ENCODE measurements at regions not wholly inside any gene's neighbourhood (a gene's known extent, or its start where the extent isn't known, plus 50 kb on each side); places are given as distances from the start of the nearest gene placed in this dataset.
"Not testable (repeated sequence)": the region's sequence is repeated elsewhere in the genome, so short reads cannot be mapped to it uniquely, and the experiment has no call there.

DNA sequence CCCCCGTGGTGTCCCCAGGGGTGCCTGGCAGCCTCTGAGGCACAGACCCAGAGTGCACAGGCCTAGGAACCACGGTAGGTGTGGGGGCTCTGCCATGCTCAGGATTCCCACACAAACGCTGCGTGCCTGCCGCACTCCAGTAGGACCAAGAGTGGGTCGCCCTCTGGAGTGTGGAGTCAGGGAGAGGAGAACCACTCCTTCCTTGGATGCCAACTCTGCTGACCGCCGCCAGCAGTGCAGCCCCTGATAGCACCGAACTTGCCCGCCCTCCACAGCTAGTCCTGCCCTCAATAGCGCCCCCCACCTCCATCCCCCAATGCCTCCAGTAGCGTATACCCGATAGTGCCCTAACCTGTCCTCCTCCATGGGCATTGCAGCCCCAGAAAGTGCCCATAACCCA is 402.0 kb downstream of the ZNF33B start:
- TF ChIP-seq, protein P1, sequence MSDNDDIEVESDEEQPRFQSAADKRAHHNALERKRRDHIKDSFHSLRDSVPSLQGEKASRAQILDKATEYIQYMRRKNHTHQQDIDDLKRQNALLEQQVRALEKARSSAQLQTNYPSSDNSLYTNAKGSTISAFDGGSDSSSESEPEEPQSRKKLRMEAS (IDR thresholded peaks at IDR 0.05; ENCODE audit: insufficient read depth, insufficient read length), result not testable (repeated sequence)
- TF ChIP-seq, protein P2, sequence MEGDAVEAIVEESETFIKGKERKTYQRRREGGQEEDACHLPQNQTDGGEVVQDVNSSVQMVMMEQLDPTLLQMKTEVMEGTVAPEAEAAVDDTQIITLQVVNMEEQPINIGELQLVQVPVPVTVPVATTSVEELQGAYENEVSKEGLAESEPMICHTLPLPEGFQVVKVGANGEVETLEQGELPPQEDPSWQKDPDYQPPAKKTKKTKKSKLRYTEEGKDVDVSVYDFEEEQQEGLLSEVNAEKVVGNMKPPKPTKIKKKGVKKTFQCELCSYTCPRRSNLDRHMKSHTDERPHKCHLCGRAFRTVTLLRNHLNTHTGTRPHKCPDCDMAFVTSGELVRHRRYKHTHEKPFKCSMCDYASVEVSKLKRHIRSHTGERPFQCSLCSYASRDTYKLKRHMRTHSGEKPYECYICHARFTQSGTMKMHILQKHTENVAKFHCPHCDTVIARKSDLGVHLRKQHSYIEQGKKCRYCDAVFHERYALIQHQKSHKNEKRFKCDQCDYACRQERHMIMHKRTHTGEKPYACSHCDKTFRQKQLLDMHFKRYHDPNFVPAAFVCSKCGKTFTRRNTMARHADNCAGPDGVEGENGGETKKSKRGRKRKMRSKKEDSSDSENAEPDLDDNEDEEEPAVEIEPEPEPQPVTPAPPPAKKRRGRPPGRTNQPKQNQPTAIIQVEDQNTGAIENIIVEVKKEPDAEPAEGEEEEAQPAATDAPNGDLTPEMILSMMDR (IDR thresholded peaks at IDR 0.05; ENCODE audit: extremely low read depth in 1 of 2, insufficient read depth in 1 of 2, low read depth in 1 of 2, low read length in 2 of 2), result not testable (repeated sequence)
- TF ChIP-seq POLR2A (IDR thresholded peaks at IDR 0.05; ENCODE audit: low read depth, low read length); JUN (IDR thresholded peaks at IDR 0.05; ENCODE audit: borderline replicate concordance, insufficient read depth, insufficient read length, low read depth); EZH2 (IDR thresholded peaks at IDR 0.05; ENCODE audit: borderline replicate concordance, low read depth, low read length, severe bottlenecking); POLR2AphosphoS5 (IDR thresholded peaks at IDR 0.05; ENCODE audit: insufficient read depth, low read depth, low read length): not testable (repeated sequence)
